ENCODE measurements at regions not wholly inside any gene's neighbourhood (a gene's known extent, or its start where the extent isn't known, plus 50 kb on each side); places are given as distances from the start of the nearest gene placed in this dataset.
"Not testable (repeated sequence)": the region's sequence is repeated elsewhere in the genome, so short reads cannot be mapped to it uniquely, and the experiment has no call there.

GRCh38 chr5:40453689-40454088 lies 226.0 kb upstream of the PTGER4 start:
- no peak for DNase-seq

- no peak for DNase-seq
Measured at GRCh38 chr5:40452874-40453624, 226.7 kb upstream of the PTGER4 start.

GRCh38 chr5:40447438-40447837 lies 232.3 kb upstream of the PTGER4 start:
- no peak for DNase-seq

GRCh38 chr5:40446910-40447309 lies 232.8 kb upstream of the PTGER4 start:
- no peak for DNase-seq

GRCh38 chr5:40442346-40442745 lies 237.4 kb upstream of the PTGER4 start:
- no peak for DNase-seq

GRCh38 chr5:40441733-40442132 lies 238.0 kb upstream of the PTGER4 start:
- no peak for DNase-seq

GRCh38 chr5:40440746-40441145 lies 239.0 kb upstream of the PTGER4 start:
- no peak for DNase-seq

GRCh38 chr5:40439103-40439502 lies 240.6 kb upstream of the PTGER4 start:
- DNase-seq = not testable (repeated sequence)

GRCh38 chr5:40438646-40439045 lies 241.1 kb upstream of the PTGER4 start:
- not testable (repeated sequence) for DNase-seq

- no peak for DNase-seq
Measured at GRCh38 chr5:40437452-40437861, 242.3 kb upstream of the PTGER4 start.

GRCh38 chr5:40436535-40437237 lies 243.0 kb upstream of the PTGER4 start:
- DNase-seq = no peak

GRCh38 chr5:40435706-40436105 lies 244.0 kb upstream of the PTGER4 start:
- not testable (repeated sequence) for DNase-seq

- no peak for DNase-seq
Measured at GRCh38 chr5:40432836-40433235, 246.9 kb upstream of the PTGER4 start.

- no peak for DNase-seq
Measured at GRCh38 chr5:40431734-40432133, 248.0 kb upstream of the PTGER4 start.

GRCh38 chr5:40430101-40430710 lies 249.5 kb upstream of the PTGER4 start:
- DNase-seq = no peak

GRCh38 chr5:40429258-40430100 lies 250.2 kb upstream of the PTGER4 start:
- no peak for DNase-seq

- DNase-seq = no peak
Measured at GRCh38 chr5:40428815-40429214, 250.9 kb upstream of the PTGER4 start.

GRCh38 chr5:40428126-40428525 lies 251.6 kb upstream of the PTGER4 start:
- no peak for DNase-seq

- not testable (repeated sequence) for DNase-seq
Measured at GRCh38 chr5:40417046-40417810, 262.5 kb upstream of the PTGER4 start.

GRCh38 chr5:40416588-40416987 lies 263.1 kb upstream of the PTGER4 start:
- DNase-seq = no peak

GRCh38 chr5:40416098-40416497 lies 263.6 kb upstream of the PTGER4 start:
- no peak for DNase-seq

- DNase-seq = no peak
Measured at GRCh38 chr5:40414922-40415321, 264.8 kb upstream of the PTGER4 start.

Measured in NCI-H774 (cell line).